Sigmoid colon (tissue), 6 donors: ENCODE measurements at regions not wholly inside any gene's neighbourhood (a gene's known extent, or its start where the extent isn't known, plus 50 kb on each side); places are given as distances from the start of the nearest gene placed in this dataset.

Experiments
- DNase-seq: peaks from one replicate; pipeline ENCODE4 v3.0.0-alpha.2; 2019
- H3K27ac ChIP-seq, 4 donors: fragments of 200-600 bp; sonication (generic); one replicate each; pipeline ENCODE4 v1.5.1; 2016 to 2019; ENCODE audit warnings: mild to moderate bottlenecking in 1 of 4
- H3K27me3 ChIP-seq, 3 donors: fragments of 200-600 bp; sonication (generic); one replicate each; pipeline ENCODE4 v1.5.1; 2019; ENCODE audit warnings: mild to moderate bottlenecking in 1 of 3
- H3K36me3 ChIP-seq, 4 donors: fragments of 200-600 bp; sonication (generic); one replicate each; pipeline ENCODE4 v1.5.1; 2016 to 2019
- H3K4me1 ChIP-seq, 4 donors: fragments of 200-600 bp; sonication (generic); one replicate each; pipeline ENCODE4 v1.5.1; 2017 to 2019
- H3K4me3 ChIP-seq, 4 donors: fragments of 200-600 bp; sonication (generic); one replicate each; pipeline ENCODE4 v1.5.1; 2017 to 2019; ENCODE audit warnings: mild to moderate bottlenecking in 2 of 4, moderate library complexity in 1 of 4
- H3K9me3 ChIP-seq, 4 donors: fragments of 200-600 bp in 3 of 4; sonication (generic) in 3 of 4; one replicate each; pipeline versions ENCODE4 v1.5.1 to v1.6.1; 2013 to 2019
- EP300 ChIP-seq, 4 donors: sonication (generic); formaldehyde crosslinking; IDR thresholded peaks; one replicate each; pipeline ENCODE4 v1.6.1; 2017; ENCODE audit warnings: antibody characterized with exemption in 4 of 4
- POLR2A ChIP-seq, 2 donors: fragments of 450-650 bp; IDR thresholded peaks; one replicate each; pipeline ENCODE4 v1.6.1; 2016; ENCODE audit warnings: antibody characterized with exemption in 2 of 2, mild to moderate bottlenecking in 2 of 2, moderate library complexity in 2 of 2
- POLR2AphosphoS5 ChIP-seq, 4 donors: sonication (generic); formaldehyde crosslinking; IDR thresholded peaks; one replicate each; pipeline ENCODE4 v1.6.1; 2017; ENCODE audit warnings: antibody characterized with exemption in 4 of 4
- WGBS, 2 donors: extraction: QIAGEN DNeasy Blood & Tissue Kit; methylation state at CpG; one replicate each; pipeline ENCODE4 v1.1.7; 2013; 5-methylcytosine and 5-hydroxymethylcytosine counted together
- intact Hi-C: fragments of 100-400 bp; cut with DNase I; formaldehyde crosslinking; loops from one replicate; pipeline ENCODE4 v1.15.1; 2023
- TF ChIP-seq, protein P1 (sequence below), 4 experiments: fragments of 450-650 bp in 3 of 4; fragments of 200-600 bp in 1 of 4; IDR thresholded peaks; one replicate each; pipeline ENCODE4 v1.5.1; 2016 to 2019; ENCODE audit warnings: antibody characterized with exemption in 4 of 4, mild to moderate bottlenecking in 3 of 4, moderate library complexity in 2 of 4
- donor health status: healthy with polysubstance abuse.
- donor health status: healthy.

DNA sequence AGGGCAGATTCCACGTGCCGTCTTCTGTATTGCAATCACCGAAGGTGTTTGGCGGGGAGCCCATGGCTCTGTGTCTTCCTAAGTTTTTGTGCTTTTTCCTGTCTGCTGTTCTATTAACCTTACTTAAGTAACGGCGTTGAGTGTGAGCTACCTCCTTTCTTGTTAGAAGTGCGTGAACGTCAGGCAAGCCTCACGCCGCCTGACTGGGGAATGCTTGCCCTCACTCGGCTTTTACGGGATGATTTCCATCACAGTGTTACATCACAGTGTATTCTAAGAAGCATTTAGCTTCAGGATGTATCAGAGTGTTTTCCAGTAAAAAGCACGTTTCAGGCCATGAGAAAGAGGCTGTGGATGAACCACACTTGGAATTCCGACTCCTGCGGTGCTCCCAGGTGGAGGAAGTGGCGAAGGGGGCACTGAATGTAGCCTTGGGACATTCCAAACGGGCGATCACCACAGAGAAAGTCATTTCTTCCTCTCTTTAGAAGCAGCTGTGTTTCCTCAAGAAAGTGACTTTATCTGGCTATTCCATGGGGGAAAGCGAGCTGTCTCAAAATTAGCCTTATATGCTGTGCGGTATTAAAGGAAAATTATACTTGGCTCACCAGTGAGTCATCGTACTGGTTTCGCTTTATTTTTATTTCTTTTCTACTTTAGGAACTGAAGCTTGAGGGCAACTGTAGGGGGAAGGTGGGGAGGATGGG, 290.7 kb downstream of the KLF6 start:
- WGBS, 2 donors, result 91 to 94% methylated on average over 22 of the region's 22 CpGs
- peak overlapping the region in 3 of 4 donors; percentile 21 to 32 (median 23) for H3K4me3 ChIP-seq
- H3K4me1 ChIP-seq, result peaks cover 0 to 21% (median 10%) of the 10 kb centered on the region in 4 donors
- no peaks in the 10 kb centered on the region for H3K27me3 ChIP-seq
- peak; percentile 84 for DNase-seq
- peak overlapping the region; percentile 25 to 84 (median 72) for H3K27ac ChIP-seq
- H3K36me3 ChIP-seq, result no peaks in the 10 kb centered on the region
- intact Hi-C loops, result no loop called here
- TF ChIP-seq POLR2A (IDR thresholded peaks at IDR 0.05) (peak in 1 of 2 donors; percentile 51), POLR2AphosphoS5 (IDR thresholded peaks at IDR 0.05) (peak; percentile 72 to 93 (median 75)), EP300 (IDR thresholded peaks at IDR 0.05) (peak; percentile 60 to 99 (median 86))
- TF ChIP-seq, protein P1, sequence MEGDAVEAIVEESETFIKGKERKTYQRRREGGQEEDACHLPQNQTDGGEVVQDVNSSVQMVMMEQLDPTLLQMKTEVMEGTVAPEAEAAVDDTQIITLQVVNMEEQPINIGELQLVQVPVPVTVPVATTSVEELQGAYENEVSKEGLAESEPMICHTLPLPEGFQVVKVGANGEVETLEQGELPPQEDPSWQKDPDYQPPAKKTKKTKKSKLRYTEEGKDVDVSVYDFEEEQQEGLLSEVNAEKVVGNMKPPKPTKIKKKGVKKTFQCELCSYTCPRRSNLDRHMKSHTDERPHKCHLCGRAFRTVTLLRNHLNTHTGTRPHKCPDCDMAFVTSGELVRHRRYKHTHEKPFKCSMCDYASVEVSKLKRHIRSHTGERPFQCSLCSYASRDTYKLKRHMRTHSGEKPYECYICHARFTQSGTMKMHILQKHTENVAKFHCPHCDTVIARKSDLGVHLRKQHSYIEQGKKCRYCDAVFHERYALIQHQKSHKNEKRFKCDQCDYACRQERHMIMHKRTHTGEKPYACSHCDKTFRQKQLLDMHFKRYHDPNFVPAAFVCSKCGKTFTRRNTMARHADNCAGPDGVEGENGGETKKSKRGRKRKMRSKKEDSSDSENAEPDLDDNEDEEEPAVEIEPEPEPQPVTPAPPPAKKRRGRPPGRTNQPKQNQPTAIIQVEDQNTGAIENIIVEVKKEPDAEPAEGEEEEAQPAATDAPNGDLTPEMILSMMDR (IDR thresholded peaks at IDR 0.05), result no peak
- no peaks in the 10 kb centered on the region for H3K9me3 ChIP-seq

DNA sequence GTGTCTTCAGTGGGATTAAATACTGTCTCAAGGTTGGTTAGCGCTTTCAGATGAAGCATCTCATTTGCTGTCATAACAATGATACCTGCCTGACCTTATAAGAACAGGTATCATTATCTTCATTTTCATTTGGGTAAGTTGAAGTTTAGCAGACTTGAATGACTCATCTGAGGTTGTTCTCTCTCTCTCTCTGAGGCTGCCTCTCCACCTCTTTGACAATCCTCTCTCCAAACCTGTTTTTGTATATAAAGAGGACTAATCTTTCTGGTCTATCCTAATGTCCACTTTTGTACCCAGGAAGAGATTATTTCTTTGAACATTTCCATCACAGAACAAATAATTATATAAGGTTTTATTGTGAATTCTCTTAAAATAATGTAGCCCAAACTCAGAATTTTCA, 291.4 kb downstream of the KLF6 start:
- peak overlapping the region in 3 of 4 donors; percentile 21 to 32 (median 23) for H3K4me3 ChIP-seq
- WGBS, 2 donors, result 94 to 97% methylated on average over 1 of the region's 1 CpG
- intact Hi-C loops, result loop anchor here (2.0 kb wide), 1 partner anchor 21 kb away; no protein-coding TSS in a partner anchor
- H3K27ac ChIP-seq, result peak overlapping the region; percentile 25 to 84 (median 72)
- H3K27me3 ChIP-seq, result no peaks in the 10 kb centered on the region
- no peaks in the 10 kb centered on the region for H3K9me3 ChIP-seq
- H3K36me3 ChIP-seq, result no peaks in the 10 kb centered on the region
- no peak for DNase-seq
- TF ChIP-seq, protein P1 (IDR thresholded peaks at IDR 0.05), result no peak
- peak in 1 of 4 donors; percentile 3 for TF ChIP-seq POLR2AphosphoS5 (IDR thresholded peaks at IDR 0.05)
- no peak for TF ChIP-seq EP300 (IDR thresholded peaks at IDR 0.05)
- H3K4me1 ChIP-seq, result peaks cover 0 to 15% (median 7%) of the 10 kb centered on the region in 4 donors

DNA sequence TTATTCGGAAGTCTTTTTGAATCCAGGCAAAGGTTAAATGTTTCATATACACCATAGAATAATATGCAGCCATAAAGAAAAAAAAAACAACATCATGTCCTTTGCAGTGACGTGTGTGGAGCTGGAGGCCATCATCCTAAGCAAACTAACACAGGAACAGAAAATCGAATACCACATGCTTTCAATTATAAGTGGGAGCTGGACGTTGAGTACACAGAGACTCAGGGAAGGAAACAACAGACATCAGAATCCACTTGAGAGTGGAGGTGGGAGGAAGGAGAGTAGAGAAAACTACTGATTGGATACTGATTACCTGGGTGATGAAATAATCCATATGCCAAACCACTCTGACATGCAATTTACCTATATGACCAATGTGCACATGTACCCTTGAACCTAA, 293.4 kb downstream of the KLF6 start:
- Histone ChIP-seq H3K27ac (no peak overlapping the region), H3K27me3 (no peaks in the 10 kb centered on the region), H3K9me3 (no peaks in the 10 kb centered on the region), H3K36me3 (no peaks in the 10 kb centered on the region), H3K4me3 (no peak overlapping the region), H3K4me1 (peaks cover 0 to 13% (median 7%) of the 10 kb centered on the region in 4 donors)
- intact Hi-C loops, result no loop called here
- WGBS, 2 donors, result 82% methylated on average over 4 of the region's 4 CpGs
- no peak for DNase-seq
- no peak for TF ChIP-seq POLR2AphosphoS5 (IDR thresholded peaks at IDR 0.05)
- TF ChIP-seq, protein P1 (IDR thresholded peaks at IDR 0.05), result no peak
- no peak for TF ChIP-seq POLR2A (IDR thresholded peaks at IDR 0.05)
- TF ChIP-seq EP300 (IDR thresholded peaks at IDR 0.05), result no peak

DNA sequence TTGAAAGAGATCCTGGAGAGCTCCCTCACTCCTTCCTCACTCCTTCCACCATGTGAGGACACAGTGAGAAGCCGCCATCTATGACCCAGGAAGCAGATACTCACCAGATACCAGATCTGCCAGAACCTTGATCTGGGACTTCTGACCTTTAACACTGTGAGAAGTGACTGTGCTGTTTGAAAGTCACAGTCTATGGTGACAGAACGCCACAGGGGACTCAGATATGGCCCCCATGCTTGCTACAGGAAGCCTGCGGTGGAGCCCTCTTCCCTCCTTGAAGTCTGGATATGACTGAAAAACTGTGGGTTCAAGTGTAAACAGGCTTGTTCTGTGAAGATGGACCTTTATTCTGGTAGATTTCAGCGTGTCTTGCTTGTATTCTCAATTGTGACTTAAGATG, 297.8 kb downstream of the KLF6 start:
- no peak overlapping the region for H3K4me3 ChIP-seq
- intact Hi-C loops, result loop anchor here (10.0 kb wide), 1 partner anchor 778 kb away; no protein-coding TSS in a partner anchor
- WGBS, 2 donors, result 68% methylated on average over 4 of the region's 4 CpGs
- DNase-seq, result no peak
- TF ChIP-seq POLR2A (IDR thresholded peaks at IDR 0.05) (no peak), POLR2AphosphoS5 (IDR thresholded peaks at IDR 0.05) (no peak), EP300 (IDR thresholded peaks at IDR 0.05) (no peak)
- TF ChIP-seq, protein P1 (IDR thresholded peaks at IDR 0.05), result no peak
- H3K27ac ChIP-seq, result no peak overlapping the region
- no peaks in the 10 kb centered on the region for H3K36me3 ChIP-seq
- no peaks in the 10 kb centered on the region for H3K27me3 ChIP-seq
- H3K4me1 ChIP-seq, result peaks cover 0 to 25% (median 20%) of the 10 kb centered on the region in 4 donors
- H3K9me3 ChIP-seq, result no peaks in the 10 kb centered on the region
